ENCODE measurements at regions not wholly inside any gene's neighbourhood (a gene's known extent, or its start where the extent isn't known, plus 50 kb on each side); places are given as distances from the start of the nearest gene placed in this dataset.

GRCh38 chr2:209322041-209322440 is 101.8 kb upstream of the MAP2 start:
- Mint-ChIP-seq H3K36me3 (ENCODE audit: insufficient read depth, unreplicated experiment) (no peaks in the 10 kb centered on the region), H3K27me3 (ENCODE audit: insufficient read depth, unreplicated experiment) (peaks cover 7% of the 10 kb centered on the region), H3K9me3 (ENCODE audit: unreplicated experiment) (no peaks in the 10 kb centered on the region), H3K4me3 (ENCODE audit: unreplicated experiment) (no peak overlapping the region), H3K4me1 (ENCODE audit: low read depth, unreplicated experiment) (no peaks in the 10 kb centered on the region), H3K27ac (ENCODE audit: unreplicated experiment) (no peak overlapping the region)
- no TSS peak for BruUV-seq (replicated peaks)
- Histone ChIP-seq H3K4me1 (no peaks in the 10 kb centered on the region), H3K36me3 (ENCODE audit: control insufficient read depth, insufficient read depth, low read length) (no peaks in the 10 kb centered on the region), H3K27me3 (replicated peaks; ENCODE audit: control insufficient read depth, insufficient read depth, low read length) (no peaks in the 10 kb centered on the region), H3K9me3 (no peaks in the 10 kb centered on the region), H3K4me3 (ENCODE audit: low read depth, low read length) (no peak overlapping the region)
- DNase-seq = no peak
- TF ChIP-seq, protein P1, sequence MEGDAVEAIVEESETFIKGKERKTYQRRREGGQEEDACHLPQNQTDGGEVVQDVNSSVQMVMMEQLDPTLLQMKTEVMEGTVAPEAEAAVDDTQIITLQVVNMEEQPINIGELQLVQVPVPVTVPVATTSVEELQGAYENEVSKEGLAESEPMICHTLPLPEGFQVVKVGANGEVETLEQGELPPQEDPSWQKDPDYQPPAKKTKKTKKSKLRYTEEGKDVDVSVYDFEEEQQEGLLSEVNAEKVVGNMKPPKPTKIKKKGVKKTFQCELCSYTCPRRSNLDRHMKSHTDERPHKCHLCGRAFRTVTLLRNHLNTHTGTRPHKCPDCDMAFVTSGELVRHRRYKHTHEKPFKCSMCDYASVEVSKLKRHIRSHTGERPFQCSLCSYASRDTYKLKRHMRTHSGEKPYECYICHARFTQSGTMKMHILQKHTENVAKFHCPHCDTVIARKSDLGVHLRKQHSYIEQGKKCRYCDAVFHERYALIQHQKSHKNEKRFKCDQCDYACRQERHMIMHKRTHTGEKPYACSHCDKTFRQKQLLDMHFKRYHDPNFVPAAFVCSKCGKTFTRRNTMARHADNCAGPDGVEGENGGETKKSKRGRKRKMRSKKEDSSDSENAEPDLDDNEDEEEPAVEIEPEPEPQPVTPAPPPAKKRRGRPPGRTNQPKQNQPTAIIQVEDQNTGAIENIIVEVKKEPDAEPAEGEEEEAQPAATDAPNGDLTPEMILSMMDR (IDR thresholded peaks at IDR 0.05; ENCODE audit: insufficient read depth in 1 of 2, low read depth in 1 of 2, low read length in 1 of 2, severe bottlenecking in 1 of 2, unreplicated experiment in 1 of 2) = no peak
- intact Hi-C loops (cut with micrococcal nuclease; ENCODE audit: unreplicated experiment) = loop anchor here (2.0 kb wide), 1 partner anchor 927 kb away; no protein-coding TSS in a partner anchor
- ChIA-PET POLR2A (no interaction called here), CTCF (interaction anchor here (2.4 kb wide), 1 partner anchor 12 kb away, joined by 7 read pairs; no protein-coding TSS in a partner anchor)

DNA sequence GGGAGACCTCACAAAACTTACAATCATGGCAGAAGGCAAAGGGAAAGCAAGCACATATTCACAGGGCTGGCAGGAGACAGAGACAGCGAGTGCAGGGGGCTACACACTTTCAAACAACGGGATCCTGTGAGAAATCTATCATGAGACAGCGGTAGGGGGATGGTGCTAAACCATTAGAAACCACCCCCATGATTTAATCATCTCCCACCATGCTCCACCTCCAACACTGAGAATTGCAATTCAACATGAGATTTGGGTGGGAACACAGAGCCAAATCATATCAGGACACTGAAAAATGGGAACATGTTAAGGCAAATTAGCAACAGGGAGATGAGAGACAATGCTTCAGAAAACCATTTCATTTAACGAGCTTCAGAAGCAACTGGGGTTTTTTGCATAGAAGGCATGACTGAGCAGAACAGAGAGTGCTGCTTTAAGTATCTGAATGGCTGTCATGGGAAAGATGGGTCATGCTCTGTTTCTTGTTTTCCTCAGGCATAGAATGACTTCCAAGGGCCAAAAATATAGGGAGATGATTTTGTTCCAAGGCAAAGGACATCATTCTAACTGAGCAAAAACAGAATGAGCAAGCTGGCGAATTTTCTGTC is 100.8 kb upstream of the MAP2 start:
- no peaks in the 10 kb centered on the region for H3K9me3 ChIP-seq
- Mint-ChIP-seq H3K36me3 (ENCODE audit: insufficient read depth, unreplicated experiment) (no peaks in the 10 kb centered on the region), H3K27me3 (ENCODE audit: insufficient read depth, unreplicated experiment) (peaks cover 7% of the 10 kb centered on the region), H3K4me1 (ENCODE audit: low read depth, unreplicated experiment) (no peaks in the 10 kb centered on the region), H3K27ac (ENCODE audit: unreplicated experiment) (no peak overlapping the region), H3K9me3 (ENCODE audit: unreplicated experiment) (no peaks in the 10 kb centered on the region), H3K4me3 (ENCODE audit: unreplicated experiment) (no peak overlapping the region)
- intact Hi-C loops (cut with micrococcal nuclease; ENCODE audit: unreplicated experiment) = loop anchor here (2.0 kb wide), 1 partner anchor 928 kb away; no protein-coding TSS in a partner anchor
- H3K36me3 ChIP-seq (ENCODE audit: control insufficient read depth, insufficient read depth, low read length) = no peaks in the 10 kb centered on the region
- no peak overlapping the region for H3K4me3 ChIP-seq (ENCODE audit: low read depth, low read length)
- no peaks in the 10 kb centered on the region for H3K4me1 ChIP-seq
- no peak for DNase-seq
- TF ChIP-seq, protein P1 (IDR thresholded peaks at IDR 0.05; ENCODE audit: insufficient read depth in 1 of 2, low read depth in 1 of 2, low read length in 1 of 2, severe bottlenecking in 1 of 2, unreplicated experiment in 1 of 2) = no peak
- BruUV-seq (replicated peaks) = no TSS peak
- ChIA-PET CTCF (interaction anchor here (2.4 kb wide), 1 partner anchor 12 kb away, joined by 7 read pairs; no protein-coding TSS in a partner anchor), POLR2A (no interaction called here)
- H3K27me3 ChIP-seq (replicated peaks; ENCODE audit: control insufficient read depth, insufficient read depth, low read length) = no peaks in the 10 kb centered on the region

GRCh38 chr2:209323738-209324137 is 100.1 kb upstream of the MAP2 start:
- intact Hi-C loops (cut with micrococcal nuclease; ENCODE audit: unreplicated experiment) = loop anchor here (2.0 kb wide), 1 partner anchor 929 kb away; no protein-coding TSS in a partner anchor
- Mint-ChIP-seq H3K4me1 (ENCODE audit: low read depth, unreplicated experiment) (no peaks in the 10 kb centered on the region), H3K9me3 (ENCODE audit: unreplicated experiment) (no peaks in the 10 kb centered on the region), H3K36me3 (ENCODE audit: insufficient read depth, unreplicated experiment) (no peaks in the 10 kb centered on the region), H3K27me3 (ENCODE audit: insufficient read depth, unreplicated experiment) (peaks cover 7% of the 10 kb centered on the region), H3K27ac (ENCODE audit: unreplicated experiment) (no peak overlapping the region), H3K4me3 (ENCODE audit: unreplicated experiment) (no peak overlapping the region)
- Histone ChIP-seq H3K36me3 (ENCODE audit: control insufficient read depth, insufficient read depth, low read length) (no peaks in the 10 kb centered on the region), H3K4me3 (ENCODE audit: low read depth, low read length) (no peak overlapping the region), H3K27me3 (replicated peaks; ENCODE audit: control insufficient read depth, insufficient read depth, low read length) (no peaks in the 10 kb centered on the region), H3K9me3 (no peaks in the 10 kb centered on the region), H3K4me1 (no peaks in the 10 kb centered on the region)
- POLR2A ChIA-PET = no interaction called here
- TF ChIP-seq, protein P1 (IDR thresholded peaks at IDR 0.05; ENCODE audit: insufficient read depth in 1 of 2, low read depth in 1 of 2, low read length in 1 of 2, severe bottlenecking in 1 of 2, unreplicated experiment in 1 of 2) = no peak
- DNase-seq = no peak
- BruUV-seq (replicated peaks) = no TSS peak
- CTCF ChIA-PET = interaction anchor here (2.4 kb wide), 1 partner anchor 11 kb away, joined by 7 read pairs; no protein-coding TSS in a partner anchor
